H1 (cell line): ENCODE measurements at regions not wholly inside any gene's neighbourhood (a gene's known extent, or its start where the extent isn't known, plus 50 kb on each side); places are given as distances from the start of the nearest gene placed in this dataset.

Experiments
- CTCF ChIA-PET: fragments of 300-600 bp; sonication (Branson Sonifier 250); formaldehyde crosslinking; loops from one replicate; lab custom pipeline; 2021; ENCODE audit not compliant: partially characterized antibody; lab: Charles Lee
- POLR2A ChIA-PET: fragments of 300-600 bp; sonication (Branson Sonifier 250); formaldehyde crosslinking; loops from one replicate; lab custom pipeline; 2021; ENCODE audit warnings: inconsistent platforms; ENCODE audit not compliant: partially characterized antibody; lab: Charles Lee
- DNase-seq, 2 experiments: peaks; one replicate each; pipeline versions ENCODE4 v3.0.0 to v3.0.0-alpha.2; 2010 to 2022; ENCODE audit warnings: low spot score in 2 of 2, low read depth in 1 of 2, mixed read lengths in 1 of 2
- FAIRE-seq: peaks from 2 replicates; lab custom pipeline; 2011; peaks lifted over from hg19 to GRCh38; lab: Jason Lieb, UNC
- H2AFZ ChIP-seq: 2 replicates; pipeline ENCODE4 v1.8.1; 2012; ENCODE audit warnings: low read length, inconsistent platforms
- H2AK5ac ChIP-seq: 2 replicates; pipeline ENCODE4 v1.6.1; 2013; ENCODE audit warnings: low read depth, low read length
- H2BK120ac ChIP-seq: replicated peaks from 2 replicates; pipeline ENCODE3; 2013; ENCODE audit warnings: low read depth, low read length, inconsistent platforms
- H2BK12ac ChIP-seq: 2 replicates; pipeline ENCODE4 v1.6.1; 2013; ENCODE audit warnings: low read depth, low read length
- H2BK15ac ChIP-seq: 2 replicates; pipeline ENCODE4 v1.6.1; 2013; ENCODE audit warnings: low read length
- H2BK20ac ChIP-seq: 2 replicates; pipeline ENCODE4 v1.6.1; 2013; ENCODE audit warnings: low read length
- H2BK5ac ChIP-seq: 2 replicates; pipeline ENCODE4 v1.6.1; 2013; ENCODE audit warnings: low read depth, low read length
- H3K14ac ChIP-seq: 2 replicates; pipeline ENCODE4 v1.6.1; 2013; ENCODE audit warnings: inconsistent platforms; ENCODE audit not compliant: insufficient read length
- H3K18ac ChIP-seq: 2 replicates; pipeline ENCODE4 v1.6.1; 2013; ENCODE audit warnings: low read length; ENCODE audit errors: extremely low read depth
- H3K23ac ChIP-seq: 2 replicates; pipeline ENCODE4 v1.6.1; 2013; ENCODE audit warnings: inconsistent platforms; ENCODE audit not compliant: insufficient read length
- H3K23me2 ChIP-seq: 2 replicates; pipeline ENCODE4 v1.6.1; 2013; ENCODE audit warnings: low read depth, low read length
- H3K27ac ChIP-seq: 2 replicates; pipeline ENCODE4 v1.6.1; 2011; ENCODE audit warnings: low read depth, low read length, inconsistent platforms
- H3K27me3 ChIP-seq, 4 experiments: replicated peaks in 1 of 4; 1 replicate in 1 of 4; 2 replicates in 3 of 4; pipeline versions ENCODE4 v1.6.1 to v1.8.1; 2011 to 2013; ENCODE audit warnings: low read length in 3 of 4, mild to moderate bottlenecking in 3 of 4, inconsistent platforms in 2 of 4, mixed read lengths in 2 of 4, moderate library complexity in 1 of 4; ENCODE audit not compliant: control insufficient read depth in 3 of 4, insufficient read depth in 3 of 4; ENCODE audit errors: extremely low read depth in 1 of 4
- H3K36me3 ChIP-seq, 4 experiments: 2 replicates each; pipeline versions ENCODE4 v1.6.1 to v1.8.1; 2011 to 2013; ENCODE audit warnings: mild to moderate bottlenecking in 4 of 4, low read length in 3 of 4, moderate library complexity in 2 of 4, control low read depth in 1 of 4, inconsistent platforms in 1 of 4; ENCODE audit not compliant: insufficient read depth in 4 of 4, control insufficient read depth in 2 of 4
- H3K4ac ChIP-seq: replicated peaks from 2 replicates; pipeline ENCODE3; 2013; ENCODE audit warnings: low read length, low read depth, mixed read lengths, inconsistent platforms; ENCODE audit not compliant: insufficient read length
- H3K4me1 ChIP-seq, 4 experiments: replicated peaks in 1 of 4; 1 replicate in 1 of 4; 2 replicates in 3 of 4; pipeline versions ENCODE4 v1.6.1 to v1.8.1; 2011 to 2013; ENCODE audit warnings: low read length in 3 of 4, inconsistent platforms in 2 of 4, mixed read lengths in 1 of 4; ENCODE audit not compliant: insufficient read depth in 4 of 4, control insufficient read depth in 3 of 4
- H3K4me2 ChIP-seq, 2 experiments: 2 replicates each; pipeline versions ENCODE4 v1.6.1 to v1.8.1; 2011 to 2013; ENCODE audit warnings: low read depth in 2 of 2, low read length in 2 of 2, control low read depth in 1 of 2, inconsistent platforms in 1 of 2, mild to moderate bottlenecking in 1 of 2; ENCODE audit not compliant: insufficient read depth in 1 of 2
- H3K4me3 ChIP-seq, 4 experiments: fragments of 200-600, 300-600 bp in 1 of 4; sonication (generic), shearing (Covaris generic), sonication (Bioruptor Twin) in 1 of 4; 2 replicates each; pipeline versions ENCODE4 v1.5.1 to v1.8.1; 2011 to 2016; ENCODE audit warnings: low read length in 4 of 4, low read depth in 3 of 4, control low read depth in 2 of 4, inconsistent platforms in 2 of 4, mild to moderate bottlenecking in 2 of 4, mixed read lengths in 1 of 4, moderate library complexity in 1 of 4; ENCODE audit not compliant: insufficient read depth in 2 of 4; ENCODE audit errors: extremely low read depth in 1 of 4
- H3K56ac ChIP-seq: replicated peaks from 2 replicates; pipeline ENCODE3; 2013; ENCODE audit warnings: low read depth, mild to moderate bottlenecking, mixed read lengths, low read length, inconsistent platforms; ENCODE audit not compliant: insufficient read length
- H3K79me1 ChIP-seq: 2 replicates; pipeline ENCODE4 v1.6.1; 2013; ENCODE audit warnings: low read depth, low read length, control low read depth
- H3K79me2 ChIP-seq, 2 experiments: 2 replicates each; pipeline versions ENCODE4 v1.6.1 to v1.8.1; 2012 to 2013; ENCODE audit warnings: low read length in 2 of 2, mild to moderate bottlenecking in 2 of 2, inconsistent platforms in 1 of 2; ENCODE audit not compliant: insufficient read depth in 2 of 2, control insufficient read depth in 1 of 2
- H3K9ac ChIP-seq, 4 experiments: replicated peaks in 1 of 4; 1 replicate in 1 of 4; 2 replicates in 3 of 4; pipeline versions ENCODE4 v1.6.1 to v1.8.1; 2011 to 2013; ENCODE audit warnings: low read depth in 3 of 4, low read length in 3 of 4, control low read depth in 2 of 4, mild to moderate bottlenecking in 2 of 4, moderate library complexity in 2 of 4, inconsistent platforms in 1 of 4; ENCODE audit errors: extremely low read depth in 1 of 4
- H3K9me3 ChIP-seq, 2 experiments: 2 replicates each; pipeline versions ENCODE4 v1.6.1 to v1.8.1; 2012 to 2013; ENCODE audit warnings: mild to moderate bottlenecking in 2 of 2, moderate library complexity in 2 of 2, control low read depth in 1 of 2, inconsistent platforms in 1 of 2, low read depth in 1 of 2, low read length in 1 of 2, mixed read lengths in 1 of 2; ENCODE audit not compliant: insufficient read depth in 2 of 2
- H4K20me1 ChIP-seq, 2 experiments: replicated peaks in 1 of 2; 2 replicates each; pipeline versions ENCODE3 to v1.8.1; 2011 to 2013; ENCODE audit warnings: inconsistent platforms in 2 of 2, low read length in 2 of 2, mild to moderate bottlenecking in 1 of 2; ENCODE audit not compliant: insufficient read depth in 2 of 2, control insufficient read depth in 1 of 2
- H4K5ac ChIP-seq: 2 replicates; pipeline ENCODE4 v1.6.1; 2013; ENCODE audit warnings: low read length, low read depth, mixed read lengths, inconsistent platforms; ENCODE audit not compliant: insufficient read length
- H4K8ac ChIP-seq: 2 replicates; pipeline ENCODE4 v1.8.0; 2013; ENCODE audit warnings: mild to moderate bottlenecking, moderate library complexity, low read length, inconsistent platforms; ENCODE audit not compliant: insufficient read depth; ENCODE audit errors: extremely low read depth
- H4K91ac ChIP-seq: replicated peaks from 2 replicates; pipeline ENCODE3; 2013; ENCODE audit warnings: low read length, mixed read lengths, inconsistent platforms; ENCODE audit not compliant: insufficient read length
- CREB1 ChIP-seq: IDR thresholded peaks from 2 replicates; pipeline ENCODE4 v1.6.1; 2012; ENCODE audit warnings: inconsistent platforms
- EGR1 ChIP-seq: IDR thresholded peaks from 2 replicates; pipeline ENCODE4 v1.6.1; 2011; ENCODE audit warnings: low read depth, low read length, borderline replicate concordance
- RBBP5 ChIP-seq: IDR thresholded peaks from 2 replicates; pipeline ENCODE4 v1.7.1; 2012; ENCODE audit warnings: low read depth, mild to moderate bottlenecking, inconsistent platforms, low read length, moderate library complexity, borderline replicate concordance
- RXRA ChIP-seq: IDR thresholded peaks from 2 replicates; pipeline ENCODE4 v1.6.1; 2011; ENCODE audit warnings: low read depth, mild to moderate bottlenecking, low read length, moderate library complexity; ENCODE audit not compliant: insufficient read depth
- WGBS, 2 experiments: shearing (Covaris generic) in 1 of 2; methylation state at CpG; one replicate each; pipeline versions ENCODE4 v1.1.6 to v1.1.7; 2013 to 2015; ENCODE audit warnings: low lambda C conversion rate in 2 of 2, mixed read lengths in 2 of 2, inconsistent platforms in 1 of 2, low coverage in 1 of 2, missing lambda C conversion rate in 1 of 2; ENCODE audit not compliant: insufficient replicate concordance in 2 of 2, insufficient coverage in 1 of 2, insufficient read length in 1 of 2; ENCODE audit errors: extremely low coverage in 1 of 2, missing lambda C conversion rate in 1 of 2; 5-methylcytosine and 5-hydroxymethylcytosine counted together

GRCh38 chr6:44049163-44049988, 77.9 kb downstream of the MRPL14 start:
- no peaks in the 10 kb centered on the region for H3K36me3 ChIP-seq
- H4K20me1 ChIP-seq, result peaks cover 0 to 3% of the 10 kb centered on the region in 2 experiments
- peaks cover 11% of the 10 kb centered on the region for H3K23me2 ChIP-seq
- no peak overlapping the region for H2BK12ac ChIP-seq
- H3K9ac ChIP-seq, result no peak overlapping the region
- no peak overlapping the region for H3K27ac ChIP-seq
- ChIA-PET POLR2A (interaction anchor here (0.9 to 1.8 kb wide), 3 partner anchors 9 to 24 kb away, joined by 3 to 4 read pairs (median 3); no protein-coding TSS in a partner anchor), CTCF (interaction anchor here (1.1 to 23.4 kb wide), 5 partner anchors 8 to 44 kb away, joined by 3 to 331 read pairs (median 4); no protein-coding TSS in a partner anchor)
- no peak overlapping the region for H3K4me3 ChIP-seq
- no peak overlapping the region for H2BK20ac ChIP-seq
- no peak overlapping the region for H4K91ac ChIP-seq
- H2BK5ac ChIP-seq, result no peak overlapping the region
- H3K27me3 ChIP-seq, result no peaks in the 10 kb centered on the region
- 84% methylated on average over 6 of the region's 6 CpGs; no CpG with 5 or more reads in 1 of the 2 experiments for WGBS, 2 experiments
- no peak overlapping the region for H3K23ac ChIP-seq
- H4K8ac ChIP-seq, result no peak overlapping the region
- no peak overlapping the region for H2BK120ac ChIP-seq
- peaks cover 1% of the 10 kb centered on the region; the same call in 1 of the 2 replicates for H3K79me1 ChIP-seq
- H2AK5ac ChIP-seq, result no peak overlapping the region
- no peak overlapping the region for H3K18ac ChIP-seq
- H3K4me1 ChIP-seq, result peaks cover 0 to 14% (median 4%) of the 10 kb centered on the region in 4 experiments; a peak in 6 of 7 replicates
- no peak overlapping the region for H3K4me2 ChIP-seq
- no peak overlapping the region for H4K5ac ChIP-seq
- H3K56ac ChIP-seq, result no peak overlapping the region
- H3K9me3 ChIP-seq, result no peaks in the 10 kb centered on the region
- H3K4ac ChIP-seq, result no peak overlapping the region
- H3K14ac ChIP-seq, result no peak overlapping the region
- no peak overlapping the region for H2BK15ac ChIP-seq
- no peak for DNase-seq
- H3K79me2 ChIP-seq, result no peaks in the 10 kb centered on the region
- H2AFZ ChIP-seq, result no peak overlapping the region
- no peak for FAIRE-seq
- TF ChIP-seq RBBP5 (no peak), RXRA (no peak), CREB1 (no peak), EGR1 (no peak)
